Parathyroid adenoma (tissue), 2 donors: ENCODE measurements at regions not wholly inside any gene's neighbourhood (a gene's known extent, or its start where the extent isn't known, plus 50 kb on each side); places are given as distances from the start of the nearest gene placed in this dataset.

Experiments
- H2AFZ ChIP-seq: fragments of 300-600 bp; sonication (generic); one replicate; pipeline ENCODE4 v1.7.0; 2017; ENCODE audit warnings: antibody characterized with exemption, mild to moderate bottlenecking
- H3K27ac ChIP-seq: fragments of 300-600 bp; sonication (generic); one replicate; pipeline ENCODE4 v1.7.0; 2017
- H3K27me3 ChIP-seq: fragments of 300-600 bp; sonication (generic); one replicate; pipeline ENCODE4 v1.7.0; 2017; ENCODE audit warnings: low read length; ENCODE audit not compliant: control insufficient read depth, insufficient read depth
- H3K36me3 ChIP-seq: fragments of 300-600 bp; sonication (generic); one replicate; pipeline ENCODE4 v1.7.0; 2017; ENCODE audit warnings: low read length; ENCODE audit not compliant: control insufficient read depth, insufficient read depth
- H3K4me1 ChIP-seq: fragments of 300-600 bp; sonication (generic); one replicate; pipeline ENCODE4 v1.7.0; 2017; ENCODE audit warnings: control low read depth
- H3K4me2 ChIP-seq: fragments of 300-600 bp; sonication (generic); one replicate; pipeline ENCODE4 v1.7.0; 2017; ENCODE audit warnings: low read length
- H3K4me3 ChIP-seq: fragments of 300-600 bp; sonication (generic); one replicate; pipeline ENCODE4 v1.7.0; 2017; ENCODE audit warnings: low read depth, low read length
- H3K79me2 ChIP-seq: fragments of 300-600 bp; sonication (generic); one replicate; pipeline ENCODE4 v1.7.0; 2017; ENCODE audit warnings: control low read depth
- H3K9ac ChIP-seq: fragments of 300-600 bp; sonication (generic); one replicate; pipeline ENCODE4 v1.7.0; 2017; ENCODE audit warnings: mild to moderate bottlenecking
- H3K9me3 ChIP-seq: fragments of 300-600 bp; sonication (generic); one replicate; pipeline ENCODE4 v1.7.0; 2017; ENCODE audit warnings: low read length; ENCODE audit not compliant: control insufficient read depth
- TF ChIP-seq, protein P1 (sequence below): fragments of 300-600 bp; sonication (generic); IDR thresholded peaks from one replicate; pipeline ENCODE4 v1.7.0; 2017; ENCODE audit warnings: antibody characterized with exemption, mild to moderate bottlenecking
- donor health status: primary hyperparathyroidism.

GRCh38 chr21:36236052-36236730 lies 79.6 kb downstream of the DOP1B start:
- Histone ChIP-seq H2AFZ (no peak overlapping the region), H3K4me1 (peaks cover 4% of the 10 kb centered on the region), H3K9me3 (no peaks in the 10 kb centered on the region), H3K36me3 (no peaks in the 10 kb centered on the region), H3K4me3 (no peak overlapping the region), H3K27ac (no peak overlapping the region), H3K9ac (no peak overlapping the region), H3K27me3 (no peaks in the 10 kb centered on the region), H3K4me2 (no peak overlapping the region), H3K79me2 (no peaks in the 10 kb centered on the region)
- TF ChIP-seq, protein P1, sequence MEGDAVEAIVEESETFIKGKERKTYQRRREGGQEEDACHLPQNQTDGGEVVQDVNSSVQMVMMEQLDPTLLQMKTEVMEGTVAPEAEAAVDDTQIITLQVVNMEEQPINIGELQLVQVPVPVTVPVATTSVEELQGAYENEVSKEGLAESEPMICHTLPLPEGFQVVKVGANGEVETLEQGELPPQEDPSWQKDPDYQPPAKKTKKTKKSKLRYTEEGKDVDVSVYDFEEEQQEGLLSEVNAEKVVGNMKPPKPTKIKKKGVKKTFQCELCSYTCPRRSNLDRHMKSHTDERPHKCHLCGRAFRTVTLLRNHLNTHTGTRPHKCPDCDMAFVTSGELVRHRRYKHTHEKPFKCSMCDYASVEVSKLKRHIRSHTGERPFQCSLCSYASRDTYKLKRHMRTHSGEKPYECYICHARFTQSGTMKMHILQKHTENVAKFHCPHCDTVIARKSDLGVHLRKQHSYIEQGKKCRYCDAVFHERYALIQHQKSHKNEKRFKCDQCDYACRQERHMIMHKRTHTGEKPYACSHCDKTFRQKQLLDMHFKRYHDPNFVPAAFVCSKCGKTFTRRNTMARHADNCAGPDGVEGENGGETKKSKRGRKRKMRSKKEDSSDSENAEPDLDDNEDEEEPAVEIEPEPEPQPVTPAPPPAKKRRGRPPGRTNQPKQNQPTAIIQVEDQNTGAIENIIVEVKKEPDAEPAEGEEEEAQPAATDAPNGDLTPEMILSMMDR, result no peak

- H3K36me3 ChIP-seq, result no peaks in the 10 kb centered on the region
- no peak overlapping the region for H3K4me2 ChIP-seq
Measured at GRCh38 chr21:36237441-36237840, 80.8 kb downstream of the DOP1B start.

DNA sequence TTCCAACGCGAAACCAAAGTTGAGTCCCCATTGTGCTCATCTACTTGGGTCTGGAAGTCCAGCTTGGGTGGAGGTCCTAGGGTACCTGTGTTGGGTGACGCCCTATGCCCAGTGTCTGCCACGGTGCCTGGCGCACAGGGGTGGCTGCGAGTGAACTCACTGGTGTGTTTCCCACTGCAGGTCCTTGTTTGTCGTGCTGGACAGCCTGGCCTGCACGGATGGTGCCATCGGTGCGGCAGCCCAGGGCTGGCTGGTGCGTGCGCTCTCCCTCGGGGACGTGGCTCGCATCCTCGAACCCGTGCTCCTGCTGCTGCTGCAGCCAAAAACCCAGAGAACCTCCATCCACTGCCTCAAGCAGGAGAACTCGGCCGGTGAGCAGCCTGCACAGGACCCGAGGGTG lies 80.4 kb upstream of the MORC3 start:
- TF ChIP-seq, protein P1, result no peak
- Histone ChIP-seq H3K27ac (no peak overlapping the region), H3K4me1 (peaks cover 4% of the 10 kb centered on the region), H3K9me3 (no peaks in the 10 kb centered on the region), H2AFZ (no peak overlapping the region), H3K36me3 (no peaks in the 10 kb centered on the region), H3K79me2 (no peaks in the 10 kb centered on the region), H3K27me3 (no peaks in the 10 kb centered on the region), H3K9ac (no peak overlapping the region), H3K4me3 (no peak overlapping the region), H3K4me2 (no peak overlapping the region)

More at GRCh38 chr21:36237441-36237840, 80.8 kb downstream of the DOP1B start:
- H3K9me3 ChIP-seq, result no peaks in the 10 kb centered on the region
- no peak overlapping the region for H3K4me3 ChIP-seq
- H3K27ac ChIP-seq, result no peak overlapping the region
- H3K79me2 ChIP-seq, result no peaks in the 10 kb centered on the region
- no peaks in the 10 kb centered on the region for H3K27me3 ChIP-seq
- no peak overlapping the region for H3K9ac ChIP-seq
- peaks cover 4% of the 10 kb centered on the region for H3K4me1 ChIP-seq
- no peak overlapping the region for H2AFZ ChIP-seq
- TF ChIP-seq, protein P1, result no peak

- Histone ChIP-seq H3K4me1 (peaks cover 2% of the 10 kb centered on the region), H2AFZ (no peak overlapping the region), H3K79me2 (no peaks in the 10 kb centered on the region), H3K27ac (no peak overlapping the region), H3K36me3 (no peaks in the 10 kb centered on the region), H3K9ac (no peak overlapping the region), H3K4me3 (no peak overlapping the region), H3K9me3 (no peaks in the 10 kb centered on the region), H3K4me2 (no peak overlapping the region), H3K27me3 (no peaks in the 10 kb centered on the region)
- TF ChIP-seq, protein P1, result no peak
Measured at GRCh38 chr21:36241717-36242116, 78.3 kb upstream of the MORC3 start.

- H3K9ac ChIP-seq, result no peak overlapping the region
- H3K4me1 ChIP-seq, result peaks cover 2% of the 10 kb centered on the region
- H3K79me2 ChIP-seq, result no peaks in the 10 kb centered on the region
- TF ChIP-seq, protein P1, result no peak
- no peaks in the 10 kb centered on the region for H3K27me3 ChIP-seq
- H3K4me2 ChIP-seq, result no peak overlapping the region
- H3K9me3 ChIP-seq, result no peaks in the 10 kb centered on the region
- H3K4me3 ChIP-seq, result no peak overlapping the region
- no peaks in the 10 kb centered on the region for H3K36me3 ChIP-seq
- no peak overlapping the region for H2AFZ ChIP-seq
- no peak overlapping the region for H3K27ac ChIP-seq
Measured at GRCh38 chr21:36245115-36245514, 74.9 kb upstream of the MORC3 start.
